ENCODE measurements at regions not wholly inside any gene's neighbourhood (a gene's known extent, or its start where the extent isn't known, plus 50 kb on each side); places are given as distances from the start of the nearest gene placed in this dataset.

DNA sequence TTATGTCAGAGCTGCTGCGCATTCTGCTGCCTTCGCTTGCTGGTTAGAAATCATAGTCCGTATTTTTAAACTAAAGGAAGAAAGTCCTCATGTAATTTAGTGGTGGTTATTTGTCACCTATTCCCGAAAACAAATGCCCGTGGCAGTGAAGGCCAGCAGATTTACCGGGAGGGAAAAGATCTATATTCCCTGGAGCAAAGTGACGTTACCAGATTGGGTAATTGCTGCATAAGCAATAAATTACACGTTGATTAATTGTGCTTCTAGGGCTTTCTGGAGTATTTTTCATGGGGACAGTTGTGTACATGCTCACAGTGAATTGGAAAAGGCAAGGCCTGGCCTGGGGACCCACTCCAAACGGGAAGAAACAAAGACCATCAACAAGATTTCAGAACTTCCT is 298.7 kb downstream of the NPHP4 start:
- no peak for TF ChIP-seq FOXP2 (optimal IDR thresholded peaks at IDR 0.05; ENCODE audit: borderline replicate concordance, extremely low read depth, extremely low read length, insufficient read depth)
- TF ChIP-seq SIN3A (IDR thresholded peaks at IDR 0.05; ENCODE audit: borderline replicate concordance, insufficient read depth, low read length): no peak
- TF ChIP-seq, protein P1, sequence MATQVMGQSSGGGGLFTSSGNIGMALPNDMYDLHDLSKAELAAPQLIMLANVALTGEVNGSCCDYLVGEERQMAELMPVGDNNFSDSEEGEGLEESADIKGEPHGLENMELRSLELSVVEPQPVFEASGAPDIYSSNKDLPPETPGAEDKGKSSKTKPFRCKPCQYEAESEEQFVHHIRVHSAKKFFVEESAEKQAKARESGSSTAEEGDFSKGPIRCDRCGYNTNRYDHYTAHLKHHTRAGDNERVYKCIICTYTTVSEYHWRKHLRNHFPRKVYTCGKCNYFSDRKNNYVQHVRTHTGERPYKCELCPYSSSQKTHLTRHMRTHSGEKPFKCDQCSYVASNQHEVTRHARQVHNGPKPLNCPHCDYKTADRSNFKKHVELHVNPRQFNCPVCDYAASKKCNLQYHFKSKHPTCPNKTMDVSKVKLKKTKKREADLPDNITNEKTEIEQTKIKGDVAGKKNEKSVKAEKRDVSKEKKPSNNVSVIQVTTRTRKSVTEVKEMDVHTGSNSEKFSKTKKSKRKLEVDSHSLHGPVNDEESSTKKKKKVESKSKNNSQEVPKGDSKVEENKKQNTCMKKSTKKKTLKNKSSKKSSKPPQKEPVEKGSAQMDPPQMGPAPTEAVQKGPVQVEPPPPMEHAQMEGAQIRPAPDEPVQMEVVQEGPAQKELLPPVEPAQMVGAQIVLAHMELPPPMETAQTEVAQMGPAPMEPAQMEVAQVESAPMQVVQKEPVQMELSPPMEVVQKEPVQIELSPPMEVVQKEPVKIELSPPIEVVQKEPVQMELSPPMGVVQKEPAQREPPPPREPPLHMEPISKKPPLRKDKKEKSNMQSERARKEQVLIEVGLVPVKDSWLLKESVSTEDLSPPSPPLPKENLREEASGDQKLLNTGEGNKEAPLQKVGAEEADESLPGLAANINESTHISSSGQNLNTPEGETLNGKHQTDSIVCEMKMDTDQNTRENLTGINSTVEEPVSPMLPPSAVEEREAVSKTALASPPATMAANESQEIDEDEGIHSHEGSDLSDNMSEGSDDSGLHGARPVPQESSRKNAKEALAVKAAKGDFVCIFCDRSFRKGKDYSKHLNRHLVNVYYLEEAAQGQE (IDR thresholded peaks at IDR 0.05; ENCODE audit: insufficient read depth in 1 of 2, low read depth in 2 of 2, low read length in 2 of 2): no peak
- TF ChIP-seq POLR2AphosphoS5 (IDR thresholded peaks at IDR 0.05; ENCODE audit: low read depth, low read length): no peak

DNA sequence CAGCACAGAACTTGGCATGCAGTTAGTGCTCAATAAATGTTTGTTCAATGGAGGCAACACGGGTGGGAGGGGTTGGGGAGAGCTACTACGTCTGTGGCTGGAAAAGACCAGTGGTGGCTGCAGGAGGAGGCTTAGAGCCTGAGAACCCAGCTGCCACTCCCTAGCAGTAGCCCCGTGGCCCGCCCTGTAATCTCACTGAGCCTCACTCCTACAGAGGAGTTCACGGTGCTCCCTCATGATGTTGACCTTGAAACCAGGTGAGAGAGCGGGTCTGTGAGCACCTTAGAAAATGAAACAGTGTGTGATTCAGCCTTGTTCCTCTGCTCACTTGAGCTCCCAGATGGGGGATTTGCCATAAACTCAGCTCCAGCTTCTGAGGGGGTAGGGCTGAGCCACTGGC is 299.6 kb downstream of the NPHP4 start:
- TF ChIP-seq SIN3A (IDR thresholded peaks at IDR 0.05; ENCODE audit: borderline replicate concordance, insufficient read depth, low read length) (no peak), TAF1 (IDR thresholded peaks at IDR 0.05; ENCODE audit: borderline replicate concordance, insufficient read depth, low read length) (no peak), POLR2AphosphoS5 (IDR thresholded peaks at IDR 0.05; ENCODE audit: low read depth, low read length) (no peak), FOXP2 (optimal IDR thresholded peaks at IDR 0.05; ENCODE audit: borderline replicate concordance, extremely low read depth, extremely low read length, insufficient read depth) (no peak)
- TF ChIP-seq, protein P1 (IDR thresholded peaks at IDR 0.05; ENCODE audit: insufficient read depth in 1 of 2, low read depth in 2 of 2, low read length in 2 of 2): no peak

DNA sequence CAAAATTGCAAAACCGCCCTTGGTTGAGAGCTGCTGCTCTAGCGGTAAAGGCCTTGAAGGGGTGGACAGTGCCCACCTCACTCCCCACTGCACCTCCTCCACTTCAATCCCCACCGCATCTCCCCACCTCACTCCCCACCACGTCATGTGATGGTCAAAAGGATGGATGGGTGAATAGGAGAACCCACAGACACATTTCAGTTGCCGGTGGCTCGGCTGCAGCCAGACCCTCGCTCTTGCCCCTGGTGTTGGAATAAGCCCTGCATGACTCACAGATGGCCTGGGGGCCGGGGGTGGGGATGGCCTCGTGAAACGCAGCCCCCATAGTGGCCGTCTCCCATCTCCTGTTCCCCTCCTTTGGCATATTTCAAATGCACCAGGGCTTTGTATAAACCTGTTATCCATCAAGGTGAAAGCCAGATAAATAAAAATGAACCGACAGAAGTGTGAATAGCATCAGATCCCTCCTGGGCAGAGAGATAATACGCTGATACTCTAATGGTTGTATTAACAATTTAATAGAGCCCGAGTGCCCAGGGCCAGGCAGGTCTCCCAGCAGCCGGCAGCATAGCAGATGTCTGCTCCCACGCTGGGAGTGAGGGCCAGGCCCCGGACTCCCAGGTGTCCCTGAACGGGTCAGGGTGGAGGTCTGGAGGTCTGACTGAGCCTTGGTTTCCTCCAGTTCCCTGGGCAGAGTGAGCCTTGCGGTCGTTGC is 300.3 kb downstream of the NPHP4 start:
- TF ChIP-seq SIN3A (IDR thresholded peaks at IDR 0.05; ENCODE audit: borderline replicate concordance, insufficient read depth, low read length): no peak
- TF ChIP-seq TAF1 (IDR thresholded peaks at IDR 0.05; ENCODE audit: borderline replicate concordance, insufficient read depth, low read length): no peak
- TF ChIP-seq FOXP2 (optimal IDR thresholded peaks at IDR 0.05; ENCODE audit: borderline replicate concordance, extremely low read depth, extremely low read length, insufficient read depth): no peak
- TF ChIP-seq POLR2AphosphoS5 (IDR thresholded peaks at IDR 0.05; ENCODE audit: low read depth, low read length): no peak
- TF ChIP-seq, protein P1 (IDR thresholded peaks at IDR 0.05; ENCODE audit: insufficient read depth in 1 of 2, low read depth in 2 of 2, low read length in 2 of 2): no peak

DNA sequence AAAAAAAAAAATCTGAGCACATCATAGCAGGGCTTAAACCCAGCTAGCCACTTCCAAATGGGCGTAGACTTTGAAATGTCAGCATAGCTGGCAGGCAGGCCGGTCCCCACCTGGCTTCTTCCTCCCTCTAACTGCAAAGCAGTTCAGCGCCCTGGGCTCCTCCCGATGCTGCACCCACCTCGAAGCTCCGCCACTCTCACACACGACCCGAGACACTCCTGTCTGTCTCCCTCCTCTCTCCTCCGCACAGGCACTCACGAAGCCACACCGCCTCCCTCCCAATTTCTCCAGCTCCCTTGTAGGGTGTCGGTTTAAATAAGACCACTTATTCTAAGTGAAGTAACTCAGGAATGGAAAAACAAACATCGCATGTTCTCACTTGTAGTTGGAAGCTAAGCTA is 301.3 kb downstream of the NPHP4 start:
- TF ChIP-seq SIN3A (IDR thresholded peaks at IDR 0.05; ENCODE audit: borderline replicate concordance, insufficient read depth, low read length) (no peak), TAF1 (IDR thresholded peaks at IDR 0.05; ENCODE audit: borderline replicate concordance, insufficient read depth, low read length) (no peak), FOXP2 (optimal IDR thresholded peaks at IDR 0.05; ENCODE audit: borderline replicate concordance, extremely low read depth, extremely low read length, insufficient read depth) (no peak), POLR2AphosphoS5 (IDR thresholded peaks at IDR 0.05; ENCODE audit: low read depth, low read length) (no peak)
- TF ChIP-seq, protein P1 (IDR thresholded peaks at IDR 0.05; ENCODE audit: insufficient read depth in 1 of 2, low read depth in 2 of 2, low read length in 2 of 2): no peak

All from PFSK-1 (cell line).